H1 (cell line): ENCODE measurements at regions not wholly inside any gene's neighbourhood (a gene's known extent, or its start where the extent isn't known, plus 50 kb on each side); places are given as distances from the start of the nearest gene placed in this dataset.

Experiments
- CTCF ChIA-PET: fragments of 300-600 bp; sonication (Branson Sonifier 250); formaldehyde crosslinking; loops from one replicate; lab custom pipeline; 2021; ENCODE audit not compliant: partially characterized antibody; lab: Charles Lee
- POLR2A ChIA-PET: fragments of 300-600 bp; sonication (Branson Sonifier 250); formaldehyde crosslinking; loops from one replicate; lab custom pipeline; 2021; ENCODE audit warnings: inconsistent platforms; ENCODE audit not compliant: partially characterized antibody; lab: Charles Lee
- DNase-seq, 2 experiments: peaks; one replicate each; pipeline versions ENCODE4 v3.0.0 to v3.0.0-alpha.2; 2010 to 2022; ENCODE audit warnings: low spot score in 2 of 2, low read depth in 1 of 2, mixed read lengths in 1 of 2
- FAIRE-seq: peaks from 2 replicates; lab custom pipeline; 2011; peaks lifted over from hg19 to GRCh38; lab: Jason Lieb, UNC
- H2AFZ ChIP-seq: 2 replicates; pipeline ENCODE4 v1.8.1; 2012; ENCODE audit warnings: low read length, inconsistent platforms
- H2AK5ac ChIP-seq: 2 replicates; pipeline ENCODE4 v1.6.1; 2013; ENCODE audit warnings: low read depth, low read length
- H2BK120ac ChIP-seq: replicated peaks from 2 replicates; pipeline ENCODE3; 2013; ENCODE audit warnings: low read depth, low read length, inconsistent platforms
- H2BK12ac ChIP-seq: 2 replicates; pipeline ENCODE4 v1.6.1; 2013; ENCODE audit warnings: low read depth, low read length
- H2BK15ac ChIP-seq: 2 replicates; pipeline ENCODE4 v1.6.1; 2013; ENCODE audit warnings: low read length
- H2BK20ac ChIP-seq: 2 replicates; pipeline ENCODE4 v1.6.1; 2013; ENCODE audit warnings: low read length
- H2BK5ac ChIP-seq: 2 replicates; pipeline ENCODE4 v1.6.1; 2013; ENCODE audit warnings: low read depth, low read length
- H3K14ac ChIP-seq: 2 replicates; pipeline ENCODE4 v1.6.1; 2013; ENCODE audit warnings: inconsistent platforms; ENCODE audit not compliant: insufficient read length
- H3K18ac ChIP-seq: 2 replicates; pipeline ENCODE4 v1.6.1; 2013; ENCODE audit warnings: low read length; ENCODE audit errors: extremely low read depth
- H3K23ac ChIP-seq: 2 replicates; pipeline ENCODE4 v1.6.1; 2013; ENCODE audit warnings: inconsistent platforms; ENCODE audit not compliant: insufficient read length
- H3K23me2 ChIP-seq: 2 replicates; pipeline ENCODE4 v1.6.1; 2013; ENCODE audit warnings: low read depth, low read length
- H3K27ac ChIP-seq: 2 replicates; pipeline ENCODE4 v1.6.1; 2011; ENCODE audit warnings: low read depth, low read length, inconsistent platforms
- H3K27me3 ChIP-seq, 4 experiments: replicated peaks in 1 of 4; 1 replicate in 1 of 4; 2 replicates in 3 of 4; pipeline versions ENCODE4 v1.6.1 to v1.8.1; 2011 to 2013; ENCODE audit warnings: low read length in 3 of 4, mild to moderate bottlenecking in 3 of 4, inconsistent platforms in 2 of 4, mixed read lengths in 2 of 4, moderate library complexity in 1 of 4; ENCODE audit not compliant: control insufficient read depth in 3 of 4, insufficient read depth in 3 of 4; ENCODE audit errors: extremely low read depth in 1 of 4
- H3K36me3 ChIP-seq, 4 experiments: 2 replicates each; pipeline versions ENCODE4 v1.6.1 to v1.8.1; 2011 to 2013; ENCODE audit warnings: mild to moderate bottlenecking in 4 of 4, low read length in 3 of 4, moderate library complexity in 2 of 4, control low read depth in 1 of 4, inconsistent platforms in 1 of 4; ENCODE audit not compliant: insufficient read depth in 4 of 4, control insufficient read depth in 2 of 4
- H3K4ac ChIP-seq: replicated peaks from 2 replicates; pipeline ENCODE3; 2013; ENCODE audit warnings: low read length, low read depth, mixed read lengths, inconsistent platforms; ENCODE audit not compliant: insufficient read length
- H3K4me1 ChIP-seq, 4 experiments: replicated peaks in 1 of 4; 1 replicate in 1 of 4; 2 replicates in 3 of 4; pipeline versions ENCODE4 v1.6.1 to v1.8.1; 2011 to 2013; ENCODE audit warnings: low read length in 3 of 4, inconsistent platforms in 2 of 4, mixed read lengths in 1 of 4; ENCODE audit not compliant: insufficient read depth in 4 of 4, control insufficient read depth in 3 of 4
- H3K4me2 ChIP-seq, 2 experiments: 2 replicates each; pipeline versions ENCODE4 v1.6.1 to v1.8.1; 2011 to 2013; ENCODE audit warnings: low read depth in 2 of 2, low read length in 2 of 2, control low read depth in 1 of 2, inconsistent platforms in 1 of 2, mild to moderate bottlenecking in 1 of 2; ENCODE audit not compliant: insufficient read depth in 1 of 2
- H3K4me3 ChIP-seq, 4 experiments: fragments of 200-600, 300-600 bp in 1 of 4; sonication (generic), shearing (Covaris generic), sonication (Bioruptor Twin) in 1 of 4; 2 replicates each; pipeline versions ENCODE4 v1.5.1 to v1.8.1; 2011 to 2016; ENCODE audit warnings: low read length in 4 of 4, low read depth in 3 of 4, control low read depth in 2 of 4, inconsistent platforms in 2 of 4, mild to moderate bottlenecking in 2 of 4, mixed read lengths in 1 of 4, moderate library complexity in 1 of 4; ENCODE audit not compliant: insufficient read depth in 2 of 4; ENCODE audit errors: extremely low read depth in 1 of 4
- H3K56ac ChIP-seq: replicated peaks from 2 replicates; pipeline ENCODE3; 2013; ENCODE audit warnings: low read depth, mild to moderate bottlenecking, mixed read lengths, low read length, inconsistent platforms; ENCODE audit not compliant: insufficient read length
- H3K79me1 ChIP-seq: 2 replicates; pipeline ENCODE4 v1.6.1; 2013; ENCODE audit warnings: low read depth, low read length, control low read depth
- H3K79me2 ChIP-seq, 2 experiments: 2 replicates each; pipeline versions ENCODE4 v1.6.1 to v1.8.1; 2012 to 2013; ENCODE audit warnings: low read length in 2 of 2, mild to moderate bottlenecking in 2 of 2, inconsistent platforms in 1 of 2; ENCODE audit not compliant: insufficient read depth in 2 of 2, control insufficient read depth in 1 of 2
- H3K9ac ChIP-seq, 4 experiments: replicated peaks in 1 of 4; 1 replicate in 1 of 4; 2 replicates in 3 of 4; pipeline versions ENCODE4 v1.6.1 to v1.8.1; 2011 to 2013; ENCODE audit warnings: low read depth in 3 of 4, low read length in 3 of 4, control low read depth in 2 of 4, mild to moderate bottlenecking in 2 of 4, moderate library complexity in 2 of 4, inconsistent platforms in 1 of 4; ENCODE audit errors: extremely low read depth in 1 of 4
- H3K9me3 ChIP-seq, 2 experiments: 2 replicates each; pipeline versions ENCODE4 v1.6.1 to v1.8.1; 2012 to 2013; ENCODE audit warnings: mild to moderate bottlenecking in 2 of 2, moderate library complexity in 2 of 2, control low read depth in 1 of 2, inconsistent platforms in 1 of 2, low read depth in 1 of 2, low read length in 1 of 2, mixed read lengths in 1 of 2; ENCODE audit not compliant: insufficient read depth in 2 of 2
- H4K20me1 ChIP-seq, 2 experiments: replicated peaks in 1 of 2; 2 replicates each; pipeline versions ENCODE3 to v1.8.1; 2011 to 2013; ENCODE audit warnings: inconsistent platforms in 2 of 2, low read length in 2 of 2, mild to moderate bottlenecking in 1 of 2; ENCODE audit not compliant: insufficient read depth in 2 of 2, control insufficient read depth in 1 of 2
- H4K5ac ChIP-seq: 2 replicates; pipeline ENCODE4 v1.6.1; 2013; ENCODE audit warnings: low read length, low read depth, mixed read lengths, inconsistent platforms; ENCODE audit not compliant: insufficient read length
- H4K8ac ChIP-seq: 2 replicates; pipeline ENCODE4 v1.8.0; 2013; ENCODE audit warnings: mild to moderate bottlenecking, moderate library complexity, low read length, inconsistent platforms; ENCODE audit not compliant: insufficient read depth; ENCODE audit errors: extremely low read depth
- H4K91ac ChIP-seq: replicated peaks from 2 replicates; pipeline ENCODE3; 2013; ENCODE audit warnings: low read length, mixed read lengths, inconsistent platforms; ENCODE audit not compliant: insufficient read length
- CBX8 ChIP-seq: fragments of 300-800, 300-1000 bp; sonication (generic); IDR thresholded peaks from 2 replicates; pipeline ENCODE4 v1.7.1; 2016; ENCODE audit warnings: low read depth, low read length, borderline replicate concordance
- CHD1 ChIP-seq: IDR thresholded peaks from 2 replicates; pipeline ENCODE4 v1.6.1; 2012; ENCODE audit warnings: low read depth, low read length, improper control_type of control experiment
- EZH2 ChIP-seq: fragments of 200-600 bp; sonication (generic); IDR thresholded peaks from 2 replicates; pipeline ENCODE4 v1.7.1; 2012; ENCODE audit warnings: low read depth, mild to moderate bottlenecking, moderate library complexity, low read length, inconsistent platforms; ENCODE audit not compliant: severe bottlenecking
- HDAC2 ChIP-seq, 2 experiments: fragments of 300-600 bp in 1 of 2; sonication (generic) in 1 of 2; IDR thresholded peaks; 2 replicates each; pipeline ENCODE4 v1.6.1; 2011 to 2012; ENCODE audit warnings: low read depth in 2 of 2, low read length in 2 of 2, mild to moderate bottlenecking in 2 of 2, moderate library complexity in 2 of 2, borderline replicate concordance in 1 of 2, inconsistent platforms in 1 of 2
- HDAC6 ChIP-seq: IDR thresholded peaks from one replicate; pipeline ENCODE4 v1.7.1; 2012; ENCODE audit warnings: low read depth, mild to moderate bottlenecking, inconsistent platforms, low read length, moderate library complexity
- KDM4A ChIP-seq: IDR thresholded peaks from one replicate; pipeline ENCODE4 v1.7.1; 2012; ENCODE audit warnings: low read depth, mild to moderate bottlenecking, moderate library complexity, low read length, inconsistent platforms; ENCODE audit not compliant: severe bottlenecking
- NRF1 ChIP-seq: IDR thresholded peaks from 2 replicates; pipeline ENCODE4 v1.6.1; 2011; ENCODE audit warnings: mild to moderate bottlenecking, low read depth, low read length, improper control_type of control experiment
- PHF8 ChIP-seq: fragments of 200-600 bp; sonication (generic); conservative IDR thresholded peaks from 2 replicates; pipeline ENCODE4 v1.7.1; 2012; ENCODE audit warnings: low read depth, mild to moderate bottlenecking, inconsistent platforms, low read length, moderate library complexity
- POLR2AphosphoS5 ChIP-seq: IDR thresholded peaks from 2 replicates; pipeline ENCODE4 v1.6.1; 2011; ENCODE audit warnings: low read depth, low read length
- SIN3A ChIP-seq, 2 experiments: IDR thresholded peaks in 1 of 2; conservative IDR thresholded peaks in 1 of 2; 2 replicates each; pipeline ENCODE4 v1.6.1; 2011 to 2012; ENCODE audit warnings: low read length in 2 of 2, improper control_type of control experiment in 1 of 2, low read depth in 1 of 2, mild to moderate bottlenecking in 1 of 2
- SIX5 ChIP-seq: IDR thresholded peaks from 2 replicates; pipeline ENCODE4 v1.6.1; 2011; ENCODE audit warnings: mild to moderate bottlenecking, low read depth, low read length
- SP1 ChIP-seq: IDR thresholded peaks from 2 replicates; pipeline ENCODE4 v1.6.1; 2011; ENCODE audit warnings: low read depth, low read length
- SRF ChIP-seq: IDR thresholded peaks from 2 replicates; pipeline ENCODE4 v1.6.1; 2011; ENCODE audit warnings: mild to moderate bottlenecking, low read depth, low read length, moderate library complexity
- TAF7 ChIP-seq: optimal IDR thresholded peaks from 2 replicates; pipeline ENCODE3; 2011; ENCODE audit warnings: low read depth, mild to moderate bottlenecking, inconsistent platforms, low read length, moderate library complexity, borderline replicate concordance
- TBP ChIP-seq: IDR thresholded peaks from 2 replicates; pipeline ENCODE4 v1.6.1; 2011; ENCODE audit warnings: low read depth, low read length, improper control_type of control experiment
- WGBS, 2 experiments: shearing (Covaris generic) in 1 of 2; methylation state at CpG; one replicate each; pipeline versions ENCODE4 v1.1.6 to v1.1.7; 2013 to 2015; ENCODE audit warnings: low lambda C conversion rate in 2 of 2, mixed read lengths in 2 of 2, inconsistent platforms in 1 of 2, low coverage in 1 of 2, missing lambda C conversion rate in 1 of 2; ENCODE audit not compliant: insufficient replicate concordance in 2 of 2, insufficient coverage in 1 of 2, insufficient read length in 1 of 2; ENCODE audit errors: extremely low coverage in 1 of 2, missing lambda C conversion rate in 1 of 2; 5-methylcytosine and 5-hydroxymethylcytosine counted together

- Histone ChIP-seq H2AK5ac (no peak overlapping the region), H4K20me1 (no peaks in the 10 kb centered on the region), H3K14ac (no peak overlapping the region), H3K23me2 (no peaks in the 10 kb centered on the region), H3K18ac (no peak overlapping the region), H2BK20ac (no peak overlapping the region), H3K79me1 (no peaks in the 10 kb centered on the region), H3K4ac (no peak overlapping the region), H3K36me3 (no peaks in the 10 kb centered on the region), H3K4me1 (no peaks in the 10 kb centered on the region), H3K79me2 (no peaks in the 10 kb centered on the region), H3K56ac (no peak overlapping the region), H4K8ac (no peak overlapping the region), H2BK12ac (no peak overlapping the region), H3K27me3 (no peaks in the 10 kb centered on the region), H3K9ac (no peak overlapping the region), H3K27ac (no peak overlapping the region), H2BK5ac (no peak overlapping the region), H3K4me3 (no peak overlapping the region), H3K4me2 (no peak overlapping the region), H4K91ac (no peak overlapping the region), H3K9me3 (no peaks in the 10 kb centered on the region), H2BK120ac (no peak overlapping the region), H2BK15ac (no peak overlapping the region), H4K5ac (no peak overlapping the region), H2AFZ (no peak overlapping the region), H3K23ac (no peak overlapping the region)
- 96% methylated on average over 1 of the region's 1 CpG; no CpG with 5 or more reads in 1 of the 2 experiments for WGBS, 2 experiments
- ChIA-PET POLR2A (no interaction called here), CTCF (interaction anchor here (0.6 to 12.9 kb wide), 9 partner anchors 9 to 705 kb away, joined by 3 to 133 read pairs (median 4); no protein-coding TSS in a partner anchor)
- FAIRE-seq (no peak), DNase-seq (no peak)
- TF ChIP-seq SIN3A (conservative IDR thresholded peaks at IDR 0.05 in 1 of 2, IDR thresholded peaks at IDR 0.05 in 1 of 2; ENCODE audit: low read depth in 1 of 2, low read length in 2 of 2), result no peak
- TF ChIP-seq CHD1, result no peak
- no peak for TF ChIP-seq PHF8
- TF ChIP-seq TAF7, result no peak
- TF ChIP-seq NRF1, result no peak
- TF ChIP-seq TBP, result no peak
- TF ChIP-seq CBX8, result no peak
- no peak for TF ChIP-seq HDAC2 (IDR thresholded peaks at IDR 0.05; ENCODE audit: borderline replicate concordance in 1 of 2, low read depth in 2 of 2, low read length in 2 of 2)
- no peak for TF ChIP-seq SRF
- no peak for TF ChIP-seq KDM4A
- TF ChIP-seq POLR2AphosphoS5, result no peak
- no peak for TF ChIP-seq HDAC6
- TF ChIP-seq EZH2, result no peak
- TF ChIP-seq SP1, result no peak
- TF ChIP-seq SIX5, result no peak
Observed at GRCh38 chr11:128283451-128283850, 303.9 kb downstream of the ETS1 start.
